DND-41 (cell line): ENCODE measurements at regions not wholly inside any gene's neighbourhood (a gene's known extent, or its start where the extent isn't known, plus 50 kb on each side); places are given as distances from the start of the nearest gene placed in this dataset.

Experiments
- EZH2 ChIP-seq: IDR thresholded peaks from 3 replicates; pipeline ENCODE4 v1.6.1; 2012; ENCODE audit warnings: borderline replicate concordance, low read depth, mild to moderate bottlenecking, moderate library complexity, low read length, inconsistent platforms; ENCODE audit not compliant: severe bottlenecking
- TF ChIP-seq, protein P1 (sequence below): IDR thresholded peaks from 2 replicates; pipeline ENCODE4 v1.5.1; 2012; ENCODE audit warnings: borderline replicate concordance, low read length, moderate library complexity, mild to moderate bottlenecking; ENCODE audit not compliant: poor library complexity, severe bottlenecking; ENCODE audit errors: extremely low read depth

DNA sequence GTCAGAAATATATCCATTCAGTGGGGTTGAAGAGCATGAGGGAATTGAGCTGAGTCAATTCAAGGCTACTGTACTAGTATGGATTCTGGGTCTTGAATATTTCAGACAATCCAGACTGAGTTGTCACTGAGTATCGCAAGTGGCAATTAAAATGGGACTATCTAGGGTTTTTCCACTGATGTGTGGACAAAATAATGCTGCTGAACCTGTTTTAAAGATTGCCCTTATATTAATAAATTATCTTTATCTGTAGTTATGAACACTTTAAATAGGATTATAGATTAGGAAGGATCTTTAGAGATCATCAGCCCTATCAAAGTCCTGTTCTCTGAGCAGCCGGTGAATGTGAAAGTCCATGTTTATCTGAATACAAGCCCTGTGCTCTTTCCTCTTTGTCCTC lies 478.3 kb upstream of the KIRREL3 start:
- TF ChIP-seq, protein P1, sequence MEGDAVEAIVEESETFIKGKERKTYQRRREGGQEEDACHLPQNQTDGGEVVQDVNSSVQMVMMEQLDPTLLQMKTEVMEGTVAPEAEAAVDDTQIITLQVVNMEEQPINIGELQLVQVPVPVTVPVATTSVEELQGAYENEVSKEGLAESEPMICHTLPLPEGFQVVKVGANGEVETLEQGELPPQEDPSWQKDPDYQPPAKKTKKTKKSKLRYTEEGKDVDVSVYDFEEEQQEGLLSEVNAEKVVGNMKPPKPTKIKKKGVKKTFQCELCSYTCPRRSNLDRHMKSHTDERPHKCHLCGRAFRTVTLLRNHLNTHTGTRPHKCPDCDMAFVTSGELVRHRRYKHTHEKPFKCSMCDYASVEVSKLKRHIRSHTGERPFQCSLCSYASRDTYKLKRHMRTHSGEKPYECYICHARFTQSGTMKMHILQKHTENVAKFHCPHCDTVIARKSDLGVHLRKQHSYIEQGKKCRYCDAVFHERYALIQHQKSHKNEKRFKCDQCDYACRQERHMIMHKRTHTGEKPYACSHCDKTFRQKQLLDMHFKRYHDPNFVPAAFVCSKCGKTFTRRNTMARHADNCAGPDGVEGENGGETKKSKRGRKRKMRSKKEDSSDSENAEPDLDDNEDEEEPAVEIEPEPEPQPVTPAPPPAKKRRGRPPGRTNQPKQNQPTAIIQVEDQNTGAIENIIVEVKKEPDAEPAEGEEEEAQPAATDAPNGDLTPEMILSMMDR = no peak
- no peak for TF ChIP-seq EZH2
